ENCODE measurements at regions not wholly inside any gene's neighbourhood (a gene's known extent, or its start where the extent isn't known, plus 50 kb on each side); places are given as distances from the start of the nearest gene placed in this dataset.

DNA sequence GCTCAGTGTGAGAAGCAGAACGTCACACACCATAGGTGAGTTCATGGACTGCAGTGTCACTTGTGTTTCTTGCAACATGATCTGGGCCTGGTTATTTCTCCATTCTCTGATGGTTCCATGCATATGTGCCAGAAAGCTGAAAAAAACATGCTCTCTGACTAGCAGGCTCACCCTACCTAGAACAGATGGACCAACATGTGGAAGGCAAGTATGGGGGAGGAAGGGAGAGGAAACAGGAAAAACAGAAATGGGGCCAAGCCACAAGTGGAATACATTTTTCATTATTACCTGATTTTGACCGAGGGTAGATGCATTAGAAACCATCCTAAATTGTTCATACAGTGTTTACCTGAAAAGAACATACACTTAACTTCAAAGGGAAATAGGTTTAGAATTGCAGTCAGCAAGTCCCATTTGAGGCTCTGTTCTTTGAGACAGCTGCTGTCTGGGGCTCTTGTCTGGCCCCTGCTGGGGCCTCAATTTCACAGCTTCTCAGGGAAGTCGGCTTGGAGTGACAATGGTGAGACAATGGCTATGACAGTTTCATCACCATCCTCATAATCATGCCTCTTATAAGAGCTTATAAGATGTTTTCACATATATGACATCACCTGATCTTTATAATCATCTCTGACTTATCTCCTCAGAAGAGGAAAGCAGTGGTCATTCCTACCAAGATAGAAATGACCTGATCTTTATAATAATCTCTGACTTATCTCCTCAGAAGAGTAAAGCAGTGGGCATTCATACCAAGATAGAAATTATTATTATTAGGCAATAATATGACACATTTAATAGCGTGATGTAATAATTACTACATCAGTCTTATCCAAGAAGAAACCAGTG lies 327.3 kb downstream of the SIPA1L2 start:
- H3F3A ChIP-seq (ENCODE audit: control insufficient read depth, insufficient read depth): no peaks in the 10 kb centered on the region
- H3K9me3 ChIP-seq (ENCODE audit: control insufficient read depth, insufficient read depth, low read length): no peaks in the 10 kb centered on the region
- H3K27ac ChIP-seq (ENCODE audit: low read depth, low read length): no peak overlapping the region
- no peaks in the 10 kb centered on the region for H3K27me3 ChIP-seq (ENCODE audit: control insufficient read depth, low read length)
- no peaks in the 10 kb centered on the region for H3K4me1 ChIP-seq (ENCODE audit: control insufficient read depth, low read length)
- no peaks in the 10 kb centered on the region for H3K9me2 ChIP-seq (replicated peaks; ENCODE audit: control insufficient read depth, low read length)
- H3K79me2 ChIP-seq (ENCODE audit: control insufficient read depth, low read length): no peaks in the 10 kb centered on the region
- H3K4me3 ChIP-seq (ENCODE audit: low read length): no peak overlapping the region
- H4K20me1 ChIP-seq (ENCODE audit: control insufficient read depth, insufficient read depth, low read depth, low read length): no peaks in the 10 kb centered on the region
- H3K4me2 ChIP-seq (ENCODE audit: low read length): no peak overlapping the region
- TF ChIP-seq, protein P1, sequence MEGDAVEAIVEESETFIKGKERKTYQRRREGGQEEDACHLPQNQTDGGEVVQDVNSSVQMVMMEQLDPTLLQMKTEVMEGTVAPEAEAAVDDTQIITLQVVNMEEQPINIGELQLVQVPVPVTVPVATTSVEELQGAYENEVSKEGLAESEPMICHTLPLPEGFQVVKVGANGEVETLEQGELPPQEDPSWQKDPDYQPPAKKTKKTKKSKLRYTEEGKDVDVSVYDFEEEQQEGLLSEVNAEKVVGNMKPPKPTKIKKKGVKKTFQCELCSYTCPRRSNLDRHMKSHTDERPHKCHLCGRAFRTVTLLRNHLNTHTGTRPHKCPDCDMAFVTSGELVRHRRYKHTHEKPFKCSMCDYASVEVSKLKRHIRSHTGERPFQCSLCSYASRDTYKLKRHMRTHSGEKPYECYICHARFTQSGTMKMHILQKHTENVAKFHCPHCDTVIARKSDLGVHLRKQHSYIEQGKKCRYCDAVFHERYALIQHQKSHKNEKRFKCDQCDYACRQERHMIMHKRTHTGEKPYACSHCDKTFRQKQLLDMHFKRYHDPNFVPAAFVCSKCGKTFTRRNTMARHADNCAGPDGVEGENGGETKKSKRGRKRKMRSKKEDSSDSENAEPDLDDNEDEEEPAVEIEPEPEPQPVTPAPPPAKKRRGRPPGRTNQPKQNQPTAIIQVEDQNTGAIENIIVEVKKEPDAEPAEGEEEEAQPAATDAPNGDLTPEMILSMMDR (IDR thresholded peaks at IDR 0.05; ENCODE audit: low read depth, low read length, poor library complexity, severe bottlenecking): no peak
- TF ChIP-seq EZH2phosphoT487 (IDR thresholded peaks at IDR 0.05; ENCODE audit: borderline replicate concordance, low read length): no peak
- no peaks in the 10 kb centered on the region for H3K36me3 ChIP-seq (ENCODE audit: control insufficient read depth, low read length)

- no peaks in the 10 kb centered on the region for H3K27me3 ChIP-seq (ENCODE audit: control insufficient read depth, low read length)
- no peaks in the 10 kb centered on the region for H3F3A ChIP-seq (ENCODE audit: control insufficient read depth, insufficient read depth)
- no peaks in the 10 kb centered on the region for H3K9me2 ChIP-seq (replicated peaks; ENCODE audit: control insufficient read depth, low read length)
- no peak overlapping the region for H3K4me3 ChIP-seq (ENCODE audit: low read length)
- TF ChIP-seq, protein P1 (IDR thresholded peaks at IDR 0.05; ENCODE audit: low read depth, low read length, poor library complexity, severe bottlenecking): no peak
- no peak for TF ChIP-seq EZH2phosphoT487 (IDR thresholded peaks at IDR 0.05; ENCODE audit: borderline replicate concordance, low read length)
- H3K79me2 ChIP-seq (ENCODE audit: control insufficient read depth, low read length): no peaks in the 10 kb centered on the region
- no peaks in the 10 kb centered on the region for H4K20me1 ChIP-seq (ENCODE audit: control insufficient read depth, insufficient read depth, low read depth, low read length)
- H3K9me3 ChIP-seq (ENCODE audit: control insufficient read depth, insufficient read depth, low read length): no peaks in the 10 kb centered on the region
- H3K27ac ChIP-seq (ENCODE audit: low read depth, low read length): no peak overlapping the region
- no peaks in the 10 kb centered on the region for H3K4me1 ChIP-seq (ENCODE audit: control insufficient read depth, low read length)
- H3K4me2 ChIP-seq (ENCODE audit: low read length): no peak overlapping the region
- H3K36me3 ChIP-seq (ENCODE audit: control insufficient read depth, low read length): no peaks in the 10 kb centered on the region
Observed at GRCh38 chr1:232301246-232301645, 328.7 kb downstream of the SIPA1L2 start.

DNA sequence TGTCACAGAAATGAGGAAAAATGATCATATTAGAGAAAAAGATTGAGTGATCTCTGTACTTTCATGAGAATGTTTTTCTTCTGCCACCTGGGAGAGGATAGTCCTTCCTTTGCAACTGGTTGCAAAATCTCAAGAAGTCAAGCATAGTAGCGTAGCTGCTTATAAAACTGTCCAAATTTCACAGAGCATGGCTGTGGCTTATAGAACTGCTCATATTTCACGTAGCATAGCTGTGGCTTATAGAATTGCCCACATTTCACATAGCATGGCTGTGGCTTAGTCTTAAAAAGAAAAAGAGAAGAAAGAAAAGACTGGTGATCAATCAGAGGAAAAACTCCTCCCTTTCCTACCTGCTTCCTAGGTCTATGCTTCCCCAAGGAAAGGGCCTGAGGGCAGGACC lies 329.5 kb downstream of the SIPA1L2 start:
- no peak overlapping the region for H3K4me2 ChIP-seq (ENCODE audit: low read length)
- no peaks in the 10 kb centered on the region for H3K79me2 ChIP-seq (ENCODE audit: control insufficient read depth, low read length)
- H3K4me3 ChIP-seq (ENCODE audit: low read length): no peak overlapping the region
- H3K9me2 ChIP-seq (replicated peaks; ENCODE audit: control insufficient read depth, low read length): no peaks in the 10 kb centered on the region
- no peaks in the 10 kb centered on the region for H4K20me1 ChIP-seq (ENCODE audit: control insufficient read depth, insufficient read depth, low read depth, low read length)
- no peaks in the 10 kb centered on the region for H3K4me1 ChIP-seq (ENCODE audit: control insufficient read depth, low read length)
- H3K36me3 ChIP-seq (ENCODE audit: control insufficient read depth, low read length): no peaks in the 10 kb centered on the region
- TF ChIP-seq, protein P1 (IDR thresholded peaks at IDR 0.05; ENCODE audit: low read depth, low read length, poor library complexity, severe bottlenecking): no peak
- no peak for TF ChIP-seq EZH2phosphoT487 (IDR thresholded peaks at IDR 0.05; ENCODE audit: borderline replicate concordance, low read length)
- H3K27me3 ChIP-seq (ENCODE audit: control insufficient read depth, low read length): no peaks in the 10 kb centered on the region
- H3F3A ChIP-seq (ENCODE audit: control insufficient read depth, insufficient read depth): no peaks in the 10 kb centered on the region
- H3K27ac ChIP-seq (ENCODE audit: low read depth, low read length): no peak overlapping the region
- no peaks in the 10 kb centered on the region for H3K9me3 ChIP-seq (ENCODE audit: control insufficient read depth, insufficient read depth, low read length)

All from DOHH2 (cell line).